ENCODE measurements at regions not wholly inside any gene's neighbourhood (a gene's known extent, or its start where the extent isn't known, plus 50 kb on each side); places are given as distances from the start of the nearest gene placed in this dataset.

- peak overlapping the region in 1 of 2 donors; percentile 26 for H3K27ac ChIP-seq
These were observed 161.4 kb downstream of the BRD1 start for GRCh38 chr22:49666146-49666809.

GRCh38 chr22:49664891-49665290, 162.8 kb downstream of the BRD1 start:
- no peaks in the 10 kb centered on the region for H3K36me3 ChIP-seq
- no peaks in the 10 kb centered on the region for H3K27me3 ChIP-seq (replicated peaks; ENCODE audit: insufficient read depth)
- H3K4me3 ChIP-seq: no peak overlapping the region
- TF ChIP-seq, protein P1, sequence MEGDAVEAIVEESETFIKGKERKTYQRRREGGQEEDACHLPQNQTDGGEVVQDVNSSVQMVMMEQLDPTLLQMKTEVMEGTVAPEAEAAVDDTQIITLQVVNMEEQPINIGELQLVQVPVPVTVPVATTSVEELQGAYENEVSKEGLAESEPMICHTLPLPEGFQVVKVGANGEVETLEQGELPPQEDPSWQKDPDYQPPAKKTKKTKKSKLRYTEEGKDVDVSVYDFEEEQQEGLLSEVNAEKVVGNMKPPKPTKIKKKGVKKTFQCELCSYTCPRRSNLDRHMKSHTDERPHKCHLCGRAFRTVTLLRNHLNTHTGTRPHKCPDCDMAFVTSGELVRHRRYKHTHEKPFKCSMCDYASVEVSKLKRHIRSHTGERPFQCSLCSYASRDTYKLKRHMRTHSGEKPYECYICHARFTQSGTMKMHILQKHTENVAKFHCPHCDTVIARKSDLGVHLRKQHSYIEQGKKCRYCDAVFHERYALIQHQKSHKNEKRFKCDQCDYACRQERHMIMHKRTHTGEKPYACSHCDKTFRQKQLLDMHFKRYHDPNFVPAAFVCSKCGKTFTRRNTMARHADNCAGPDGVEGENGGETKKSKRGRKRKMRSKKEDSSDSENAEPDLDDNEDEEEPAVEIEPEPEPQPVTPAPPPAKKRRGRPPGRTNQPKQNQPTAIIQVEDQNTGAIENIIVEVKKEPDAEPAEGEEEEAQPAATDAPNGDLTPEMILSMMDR (IDR thresholded peaks at IDR 0.05): no peak
- no peak overlapping the region for H3K27ac ChIP-seq
- no peaks in the 10 kb centered on the region for H3K9me3 ChIP-seq
- no peaks in the 10 kb centered on the region for H3K4me1 ChIP-seq (ENCODE audit: control insufficient read depth in 1 of 2, low read depth in 2 of 2)
- no peak for DNase-seq (ENCODE audit: low spot score)
- no peak for ATAC-seq (ENCODE audit: insufficient number of reproducible peaks, low FRiP score, low read depth)

More at GRCh38 chr22:49666146-49666809, 161.4 kb downstream of the BRD1 start:
- H3K4me3 ChIP-seq: no peak overlapping the region
- ATAC-seq (ENCODE audit: insufficient number of reproducible peaks, low FRiP score, low read depth) (no peak), DNase-seq (ENCODE audit: low spot score) (no peak)
- TF ChIP-seq, protein P1 (IDR thresholded peaks at IDR 0.05): no peak
- H3K36me3 ChIP-seq: no peaks in the 10 kb centered on the region
- H3K27me3 ChIP-seq (replicated peaks; ENCODE audit: insufficient read depth): no peaks in the 10 kb centered on the region
- H3K4me1 ChIP-seq (ENCODE audit: control insufficient read depth in 1 of 2, low read depth in 2 of 2): peaks cover 0 to 9% of the 10 kb centered on the region in 2 donors
- no peaks in the 10 kb centered on the region for H3K9me3 ChIP-seq

GRCh38 chr22:49664371-49664881, 163.2 kb downstream of the BRD1 start:
- DNase-seq (ENCODE audit: low spot score) (no peak), ATAC-seq (ENCODE audit: insufficient number of reproducible peaks, low FRiP score, low read depth) (no peak)
- Histone ChIP-seq H3K4me1 (ENCODE audit: control insufficient read depth in 1 of 2, low read depth in 2 of 2) (no peaks in the 10 kb centered on the region), H3K27me3 (replicated peaks; ENCODE audit: insufficient read depth) (no peaks in the 10 kb centered on the region), H3K36me3 (no peaks in the 10 kb centered on the region), H3K27ac (no peak overlapping the region), H3K9me3 (no peaks in the 10 kb centered on the region), H3K4me3 (no peak overlapping the region)
- TF ChIP-seq, protein P1 (IDR thresholded peaks at IDR 0.05): no peak

- no peaks in the 10 kb centered on the region for H3K4me1 ChIP-seq (ENCODE audit: control insufficient read depth in 1 of 2, low read depth in 2 of 2)
- H3K27me3 ChIP-seq (replicated peaks; ENCODE audit: insufficient read depth): no peaks in the 10 kb centered on the region
- H3K36me3 ChIP-seq: no peaks in the 10 kb centered on the region
- no peak for ATAC-seq (ENCODE audit: insufficient number of reproducible peaks, low FRiP score, low read depth)
- TF ChIP-seq, protein P1 (IDR thresholded peaks at IDR 0.05): no peak
- no peak overlapping the region for H3K27ac ChIP-seq
- DNase-seq (ENCODE audit: low spot score): no peak
- H3K4me3 ChIP-seq: no peak overlapping the region
- no peaks in the 10 kb centered on the region for H3K9me3 ChIP-seq
These were observed 163.8 kb downstream of the BRD1 start for GRCh38 chr22:49663823-49664222.

DNA sequence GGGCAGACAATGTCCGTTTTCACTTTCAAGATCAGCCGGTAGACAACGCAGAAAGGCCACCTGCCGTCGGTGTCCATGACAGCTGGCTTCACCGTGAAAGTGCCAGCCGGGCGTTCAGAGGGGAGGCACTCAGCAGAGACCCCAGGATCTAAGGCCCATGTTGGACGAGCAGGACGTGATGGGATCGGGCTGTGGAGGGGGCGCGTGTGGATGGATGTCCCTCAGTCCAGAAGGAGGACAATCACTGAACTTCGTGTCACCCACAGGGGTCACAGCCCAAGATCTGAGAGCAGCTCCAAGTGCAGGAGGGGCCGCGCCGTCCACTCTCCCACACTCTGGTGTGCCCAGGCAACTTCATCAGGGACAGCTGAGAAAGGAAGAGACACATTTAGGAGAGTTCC, 164.4 kb downstream of the BRD1 start:
- TF ChIP-seq, protein P1 (IDR thresholded peaks at IDR 0.05): no peak
- Histone ChIP-seq H3K9me3 (no peaks in the 10 kb centered on the region), H3K36me3 (no peaks in the 10 kb centered on the region), H3K27me3 (replicated peaks; ENCODE audit: insufficient read depth) (no peaks in the 10 kb centered on the region), H3K4me1 (ENCODE audit: control insufficient read depth in 1 of 2, low read depth in 2 of 2) (no peaks in the 10 kb centered on the region), H3K27ac (no peak overlapping the region), H3K4me3 (no peak overlapping the region)
- DNase-seq (ENCODE audit: low spot score) (no peak), ATAC-seq (ENCODE audit: insufficient number of reproducible peaks, low FRiP score, low read depth) (no peak)
